AG09309 (cell line): ENCODE measurements at regions not wholly inside any gene's neighbourhood (a gene's known extent, or its start where the extent isn't known, plus 50 kb on each side); places are given as distances from the start of the nearest gene placed in this dataset.

Experiments
- DNase-seq: peaks from one replicate; pipeline ENCODE4 v3.0.0-alpha.2; 2010; ENCODE audit warnings: low read depth
- H3K4me3 ChIP-seq: 2 replicates; pipeline ENCODE4 v1.5.1; 2011; ENCODE audit warnings: mild to moderate bottlenecking, low read depth, low read length, moderate library complexity; ENCODE audit not compliant: control insufficient read depth
- CTCF ChIP-seq: IDR thresholded peaks from 2 replicates; pipeline ENCODE4 v1.5.1; 2011; ENCODE audit warnings: mild to moderate bottlenecking, low read depth, low read length, inconsistent platforms; ENCODE audit not compliant: insufficient read depth, control insufficient read depth; ENCODE audit errors: missing control alignments

- TF ChIP-seq CTCF: no peak
- DNase-seq: no peak
- H3K4me3 ChIP-seq: no peak overlapping the region
Observed at GRCh38 chr11:70820712-70821111, 422.4 kb downstream of the CTTN start.

DNA sequence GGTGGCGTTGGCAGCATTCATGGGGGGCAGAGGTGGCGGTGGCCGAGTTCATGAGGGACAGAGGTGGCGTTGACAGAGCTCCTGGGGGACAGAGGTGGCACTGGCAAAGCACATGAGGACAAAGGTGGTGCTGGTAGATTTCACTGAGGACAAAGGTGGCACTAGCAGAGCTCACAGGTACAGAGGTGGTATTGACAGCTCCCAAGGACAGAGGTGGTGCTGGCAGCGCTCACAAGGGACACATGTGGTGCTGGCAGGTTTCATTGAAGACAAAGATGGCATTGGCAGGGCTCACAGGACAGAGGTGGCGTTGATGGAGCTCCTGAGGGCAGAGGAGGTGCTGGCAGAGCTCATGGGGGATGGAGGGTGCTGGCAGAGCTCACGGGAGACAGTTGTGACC, 425.4 kb downstream of the CTTN start:
- DNase-seq: no peak
- TF ChIP-seq CTCF: no peak
- H3K4me3 ChIP-seq: no peak overlapping the region

GRCh38 chr11:70824605-70825245, 426.4 kb downstream of the CTTN start:
- no peak for TF ChIP-seq CTCF
- no peak overlapping the region for H3K4me3 ChIP-seq
- no peak for DNase-seq

DNA sequence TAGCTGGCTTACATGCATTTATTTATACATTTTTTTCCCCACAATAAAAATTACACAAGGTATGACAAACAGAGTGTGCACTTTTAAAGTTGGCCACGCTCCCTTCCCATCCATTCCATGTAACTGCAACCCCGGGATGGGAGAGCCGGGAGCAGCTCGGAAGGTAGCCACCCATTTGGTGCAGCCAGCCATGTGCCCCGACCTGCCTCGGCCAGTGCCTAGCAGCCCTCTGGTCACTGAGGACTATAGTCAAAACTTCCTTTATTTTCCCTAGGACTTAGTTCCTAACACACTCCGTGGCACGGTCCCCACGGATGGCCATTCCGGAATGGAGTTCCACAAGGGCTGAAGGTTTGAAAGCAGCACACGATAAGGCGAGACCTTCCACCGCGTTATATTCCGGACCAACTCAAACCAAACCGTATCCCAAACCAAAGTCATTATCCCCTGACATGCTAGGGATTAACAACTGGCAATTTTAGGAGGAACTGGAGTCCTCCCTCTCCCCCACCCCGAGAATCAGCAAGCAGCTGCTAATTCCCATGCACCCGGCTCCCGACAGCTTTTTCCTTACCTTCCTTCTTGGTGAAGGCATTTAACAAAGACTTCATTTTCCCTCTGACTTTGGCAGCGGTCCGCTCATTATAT, 426.4 kb downstream of the SHANK2 start:
- DNase-seq: no peak
- H3K4me3 ChIP-seq: no peak overlapping the region
- TF ChIP-seq CTCF: no peak

DNA sequence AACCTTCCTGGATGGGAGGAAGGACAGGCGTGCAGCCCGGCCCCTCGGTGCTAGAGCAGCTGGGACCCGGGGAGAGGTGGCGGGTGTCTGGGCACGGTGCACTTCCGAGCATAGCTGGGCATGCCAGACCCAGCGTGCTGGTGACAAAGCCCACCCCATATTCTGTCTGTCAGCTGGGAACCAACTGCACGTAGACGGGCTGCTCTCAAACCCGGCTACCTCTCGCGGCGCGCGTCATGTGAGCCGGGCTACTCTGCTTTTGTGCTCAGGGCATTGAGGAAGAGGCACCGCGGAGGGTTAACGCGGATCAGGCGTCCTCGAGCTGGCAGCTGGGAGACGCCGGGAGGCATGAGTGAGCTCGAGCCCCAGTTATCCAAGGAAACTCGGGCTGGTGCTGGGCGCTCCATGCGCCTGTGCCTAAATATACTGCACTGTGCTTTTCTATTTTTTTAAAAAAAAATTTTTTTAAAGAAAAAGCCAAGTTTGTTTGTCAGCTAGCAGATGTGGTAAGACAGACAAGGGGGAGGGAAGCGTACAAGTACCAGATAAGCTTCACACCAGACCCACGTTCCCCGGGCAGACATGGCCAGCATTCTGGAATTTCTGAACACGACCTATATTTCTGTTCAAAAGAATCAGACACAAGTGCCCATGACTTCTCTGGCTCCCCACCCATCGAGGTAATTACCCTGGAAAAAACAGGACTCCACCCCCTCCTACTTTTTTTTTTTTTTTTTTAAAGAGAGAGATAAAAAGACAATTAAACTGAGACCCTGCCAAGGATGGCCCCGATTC, 425.6 kb downstream of the SHANK2 start:
- no peak for DNase-seq
- no peak overlapping the region for H3K4me3 ChIP-seq

More for the DNA sequence above, 425.6 kb downstream of the SHANK2 start:
- TF ChIP-seq CTCF: no peak
